HTR-8/SVneo (cell line): ENCODE measurements at regions not wholly inside any gene's neighbourhood (a gene's known extent, or its start where the extent isn't known, plus 50 kb on each side); places are given as distances from the start of the nearest gene placed in this dataset.
"Not testable (repeated sequence)": the region's sequence is repeated elsewhere in the genome, so short reads cannot be mapped to it uniquely, and the experiment has no call there.

Source experiments
- DNase-seq: peaks from one replicate; pipeline ENCODE4 v3.0.0; 2011; ENCODE audit warnings: low spot score, mixed read lengths; ENCODE audit not compliant: insufficient read length
- FAIRE-seq: peaks from 2 replicates; lab custom pipeline; 2011; peaks lifted over from hg19 to GRCh38; lab: Jason Lieb, UNC

GRCh38 chr7:45807832-45808231 is 65.0 kb downstream of the CCDC201 start:
- not testable (repeated sequence) for DNase-seq, FAIRE-seq

DNA sequence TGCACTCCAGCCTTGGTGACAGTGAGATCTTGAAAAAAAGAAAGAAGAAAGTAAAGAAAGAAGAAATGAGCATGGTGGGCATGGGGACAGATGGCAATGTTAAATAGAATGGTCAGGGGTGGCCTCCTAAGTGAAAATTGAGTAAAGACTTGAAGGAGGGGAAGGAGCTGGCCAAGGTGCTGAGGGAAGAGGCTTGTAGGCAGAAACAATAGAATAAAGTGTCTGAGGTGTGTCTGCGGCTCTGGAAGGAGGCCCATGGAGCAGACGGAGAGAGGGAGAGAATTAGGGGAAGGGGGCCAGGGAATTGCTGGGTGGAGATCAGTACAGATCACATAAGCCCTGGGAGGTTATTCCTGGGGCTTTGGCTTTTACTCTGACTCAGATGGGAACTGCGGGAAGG is 70.7 kb downstream of the CCDC201 start:
- not testable (repeated sequence) for DNase-seq, FAIRE-seq

DNA sequence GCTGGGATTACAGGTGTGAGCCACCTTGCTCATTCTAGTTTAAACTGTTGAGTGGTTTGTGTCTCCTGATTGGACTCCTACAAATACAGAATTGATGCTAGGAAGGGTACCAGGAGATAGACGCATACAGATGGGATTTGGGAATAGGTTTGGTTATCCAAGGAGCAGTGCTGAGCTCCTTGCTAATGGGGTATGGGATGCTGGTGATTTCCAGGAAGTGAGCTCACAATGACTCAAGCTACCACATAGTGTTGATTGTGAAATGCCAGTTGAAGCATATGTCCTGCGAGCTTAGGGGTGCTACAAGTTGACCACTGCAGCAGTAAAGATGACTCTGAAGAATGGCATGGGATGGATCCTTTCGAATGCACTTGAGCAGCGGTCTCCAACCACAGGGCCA is 75.6 kb downstream of the CCDC201 start:
- DNase-seq, result peak; percentile 5
- not testable (repeated sequence) for FAIRE-seq

DNA sequence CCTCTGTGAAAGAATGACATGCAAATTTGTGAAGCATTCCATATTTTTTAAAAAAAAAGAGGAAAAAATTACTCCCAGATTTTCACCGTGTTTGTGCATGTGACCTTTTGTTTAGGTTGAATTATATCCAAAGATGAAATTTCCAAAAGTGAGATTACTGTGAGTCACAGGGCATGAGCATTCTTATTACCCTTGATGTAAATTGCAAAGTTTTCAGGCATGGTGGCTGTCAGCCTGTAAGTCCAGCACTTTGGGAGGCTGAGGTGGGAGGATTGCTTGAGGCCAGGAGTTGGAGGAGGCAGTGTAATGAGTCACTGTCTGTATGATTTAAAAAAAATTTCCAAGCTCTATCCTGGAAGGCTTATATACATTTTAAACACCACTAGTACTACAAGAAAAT is 83.2 kb downstream of the CCDC201 start:
- not testable (repeated sequence) for FAIRE-seq, DNase-seq

GRCh38 chr7:45785724-45786123 is 87.2 kb downstream of the CCDC201 start:
- FAIRE-seq, DNase-seq: not testable (repeated sequence)

GRCh38 chr7:45784775-45785174 is 88.1 kb downstream of the CCDC201 start:
- not testable (repeated sequence) for FAIRE-seq, DNase-seq
